ENCODE measurements at regions not wholly inside any gene's neighbourhood (a gene's known extent, or its start where the extent isn't known, plus 50 kb on each side); places are given as distances from the start of the nearest gene placed in this dataset.
"Not testable (repeated sequence)": the region's sequence is repeated elsewhere in the genome, so short reads cannot be mapped to it uniquely, and the experiment has no call there.

DNA sequence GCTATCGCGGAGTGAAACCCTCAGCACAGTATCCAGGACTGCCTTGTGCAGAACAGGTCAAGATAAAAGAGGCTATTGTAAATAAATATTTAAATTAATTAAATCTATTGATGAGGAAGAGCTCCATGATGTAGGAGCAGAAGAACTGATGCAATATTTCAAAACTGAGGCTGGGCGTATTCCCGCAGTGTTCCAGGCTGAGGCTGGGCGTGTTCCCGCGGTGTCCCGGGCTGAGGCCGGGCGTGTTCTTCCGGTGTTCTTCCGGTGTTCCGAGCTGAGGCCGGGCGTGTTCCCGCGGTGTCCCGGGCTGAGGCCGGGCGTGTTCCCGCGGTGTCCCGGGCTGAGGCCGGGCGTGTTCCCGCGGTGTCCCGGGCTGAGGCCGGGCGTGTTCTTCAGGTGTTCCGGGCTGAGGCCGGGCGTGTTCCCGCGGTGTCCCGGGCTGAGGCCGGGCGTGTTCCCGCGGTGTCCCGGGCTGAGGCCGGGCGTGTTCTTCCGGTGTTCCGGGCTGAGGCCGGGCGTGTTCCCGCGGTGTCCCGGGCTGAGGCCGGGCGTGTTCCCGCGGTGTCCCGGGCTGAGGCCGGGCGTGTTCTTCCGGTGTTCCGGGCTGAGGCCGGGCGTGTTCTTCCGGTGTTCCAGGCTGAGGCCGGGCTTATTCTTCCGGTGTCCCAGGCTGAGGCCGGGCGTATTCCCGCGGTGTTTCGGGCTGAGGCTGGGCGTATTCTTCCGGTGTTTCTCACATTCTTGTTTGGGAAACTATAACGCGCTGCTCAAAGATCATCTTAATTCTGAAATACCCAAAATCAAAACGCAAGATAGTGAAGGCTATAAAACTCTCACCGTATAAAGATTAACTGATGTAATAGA is 130.1 kb upstream of the FRG1 start:
- not testable (repeated sequence) for DNase-seq

DNA sequence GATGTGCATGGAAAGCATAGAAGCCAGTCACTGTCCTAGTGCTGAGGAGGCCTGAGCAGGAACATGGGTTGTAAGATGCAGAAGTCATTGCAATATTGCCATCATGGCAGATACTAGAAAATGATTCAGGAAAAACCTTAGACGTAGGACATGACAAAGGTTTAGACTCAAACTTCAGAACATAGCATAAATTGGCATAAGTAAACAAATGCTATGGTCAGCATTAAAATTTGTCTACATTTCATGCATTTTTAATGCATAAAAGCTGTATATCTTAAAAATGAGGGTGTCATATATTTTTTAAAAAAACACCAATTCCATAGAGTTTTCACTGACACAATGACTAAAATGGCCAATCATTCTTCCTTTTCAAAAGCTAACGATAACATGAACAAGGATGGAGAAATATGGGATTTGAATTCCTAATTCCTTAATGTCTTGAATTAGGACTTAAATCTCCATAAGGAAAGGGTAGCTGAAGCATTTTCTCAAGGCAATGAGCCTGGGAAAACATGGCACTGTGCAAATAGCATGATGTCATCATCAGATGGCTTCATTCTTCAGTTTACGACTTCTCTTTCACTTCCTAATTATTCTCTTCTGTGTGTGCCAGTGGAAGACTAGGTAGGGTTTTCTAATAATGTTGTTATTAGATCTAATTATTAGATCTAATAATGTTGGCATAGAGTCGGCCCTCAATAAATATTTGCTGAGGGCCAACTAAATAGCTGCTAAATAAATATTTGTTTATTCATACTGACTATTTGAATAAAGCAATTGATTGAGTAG is 125.1 kb upstream of the FRG1 start:
- no peak for DNase-seq

- DNase-seq: no peak
These were observed 118.3 kb upstream of the FRG1 start for GRCh38 chr4:189822326-189822725.

DNA sequence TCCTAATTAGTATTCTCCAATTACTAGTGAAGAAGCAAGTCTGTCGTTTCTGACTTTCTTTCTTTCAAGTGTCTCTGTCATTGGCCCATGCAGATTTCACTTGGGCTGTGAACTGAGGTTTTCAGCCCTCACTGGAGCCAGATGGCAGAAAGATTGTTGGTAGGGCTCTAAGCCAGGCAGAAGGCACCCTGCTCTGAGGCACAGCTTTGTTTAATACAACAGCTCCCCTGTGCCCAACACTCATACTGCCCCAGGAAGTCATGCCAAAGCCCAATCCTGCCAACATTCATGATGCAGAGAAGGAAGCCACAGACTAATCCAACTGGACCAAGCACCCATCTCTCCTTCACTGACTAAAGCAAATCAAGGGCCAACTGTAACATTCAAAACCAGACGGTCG is 117.1 kb upstream of the FRG1 start:
- no peak for DNase-seq

- no peak for DNase-seq
These were observed 115.2 kb upstream of the FRG1 start for GRCh38 chr4:189825466-189825865.

GRCh38 chr4:189826657-189827056 is 114.0 kb upstream of the FRG1 start:
- DNase-seq: no peak

- DNase-seq: no peak
These were observed 112.5 kb upstream of the FRG1 start for GRCh38 chr4:189828081-189828697.

DNA sequence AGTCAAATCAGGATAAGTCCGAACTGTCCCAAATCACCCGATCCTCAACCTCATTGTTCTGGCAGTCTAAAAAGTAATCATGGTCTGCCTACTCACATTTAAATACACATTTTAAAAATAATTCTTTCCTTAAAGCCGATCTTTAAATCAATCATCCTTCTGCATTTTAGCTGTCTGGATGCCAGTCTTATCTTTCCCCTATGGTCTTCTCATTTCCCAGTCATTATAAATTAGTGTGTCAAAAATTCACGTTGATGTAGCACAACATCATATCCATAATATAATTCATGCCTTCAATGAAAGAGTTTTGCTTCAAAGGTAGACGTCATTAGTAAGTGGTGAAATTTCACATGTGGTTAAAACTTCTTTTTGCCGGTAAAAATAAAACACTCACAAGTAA is 108.1 kb upstream of the FRG1 start:
- no peak for DNase-seq

GRCh38 chr4:189834616-189835015 is 106.1 kb upstream of the FRG1 start:
- DNase-seq: no peak

DNA sequence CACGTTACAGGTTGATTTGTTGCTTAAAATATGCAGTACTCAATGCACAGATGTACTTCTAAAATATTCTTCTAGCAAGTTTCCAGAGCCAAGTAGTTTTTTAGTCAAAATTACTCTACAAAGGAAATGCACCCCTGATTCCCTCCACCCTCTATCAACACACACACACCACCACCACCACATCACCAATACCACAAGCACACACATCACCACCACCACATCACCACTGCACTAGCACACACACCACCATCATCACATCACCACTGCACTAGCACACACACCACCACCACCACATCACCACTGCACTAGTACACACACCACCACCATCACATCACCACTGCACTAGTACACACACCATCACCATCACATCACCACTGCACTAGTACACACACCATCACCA is 105.2 kb upstream of the FRG1 start:
- no peak for DNase-seq

DNA sequence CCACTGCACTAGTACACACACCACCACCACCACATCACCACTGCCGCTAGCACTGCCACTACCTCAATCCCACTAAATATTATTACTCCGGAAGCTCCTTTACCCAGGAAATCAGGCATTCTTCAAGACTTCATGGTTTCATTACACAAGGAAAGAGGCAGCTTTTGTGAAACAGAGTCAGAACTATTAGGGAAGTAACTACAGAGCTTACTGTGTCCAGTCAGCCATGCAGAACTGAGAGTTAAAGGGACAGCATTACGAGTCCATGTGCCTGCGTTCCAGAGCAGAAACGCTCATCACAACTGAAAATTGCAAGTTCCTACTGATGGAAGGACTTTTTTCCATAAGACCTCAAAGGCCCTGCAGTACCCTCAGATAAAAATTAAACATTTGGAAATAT is 103.2 kb upstream of the FRG1 start:
- DNase-seq: no peak

DNA sequence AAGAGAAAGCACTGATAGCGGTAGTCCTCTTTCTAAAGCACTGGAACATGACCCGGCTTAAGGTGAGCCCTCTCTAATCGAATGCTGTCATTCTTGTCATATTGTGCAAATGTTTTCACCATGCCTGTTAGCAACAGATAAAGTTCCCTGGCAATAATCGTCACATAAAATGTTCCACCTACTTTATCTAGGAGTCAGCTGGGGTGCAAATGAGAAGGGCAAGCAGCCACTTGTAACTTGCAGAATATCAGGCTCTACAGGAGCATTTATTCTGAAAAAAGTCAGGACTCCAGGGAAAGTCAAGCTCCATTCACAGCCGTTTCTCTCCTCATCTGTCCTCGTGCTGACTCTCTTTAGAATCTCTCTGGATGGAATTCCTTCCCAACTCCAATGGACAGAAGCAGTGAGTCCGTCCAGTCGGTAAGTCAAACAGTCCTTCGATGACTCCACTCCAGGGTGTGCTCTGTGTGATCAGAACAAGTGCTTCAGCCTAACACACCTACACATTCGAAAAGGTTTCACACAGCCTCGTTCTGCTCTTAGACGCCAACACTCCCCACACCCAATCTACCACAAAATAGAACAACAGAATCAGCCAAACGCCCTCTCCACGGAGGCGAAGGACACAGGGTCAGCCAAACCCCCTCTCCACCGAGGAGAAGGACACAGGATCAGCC is 101.7 kb upstream of the FRG1 start:
- no peak for DNase-seq

- no peak for DNase-seq
These were observed 100.3 kb upstream of the FRG1 start for GRCh38 chr4:189840356-189840755.

- DNase-seq: no peak
These were observed 97.2 kb upstream of the FRG1 start for GRCh38 chr4:189843413-189844009.

DNA sequence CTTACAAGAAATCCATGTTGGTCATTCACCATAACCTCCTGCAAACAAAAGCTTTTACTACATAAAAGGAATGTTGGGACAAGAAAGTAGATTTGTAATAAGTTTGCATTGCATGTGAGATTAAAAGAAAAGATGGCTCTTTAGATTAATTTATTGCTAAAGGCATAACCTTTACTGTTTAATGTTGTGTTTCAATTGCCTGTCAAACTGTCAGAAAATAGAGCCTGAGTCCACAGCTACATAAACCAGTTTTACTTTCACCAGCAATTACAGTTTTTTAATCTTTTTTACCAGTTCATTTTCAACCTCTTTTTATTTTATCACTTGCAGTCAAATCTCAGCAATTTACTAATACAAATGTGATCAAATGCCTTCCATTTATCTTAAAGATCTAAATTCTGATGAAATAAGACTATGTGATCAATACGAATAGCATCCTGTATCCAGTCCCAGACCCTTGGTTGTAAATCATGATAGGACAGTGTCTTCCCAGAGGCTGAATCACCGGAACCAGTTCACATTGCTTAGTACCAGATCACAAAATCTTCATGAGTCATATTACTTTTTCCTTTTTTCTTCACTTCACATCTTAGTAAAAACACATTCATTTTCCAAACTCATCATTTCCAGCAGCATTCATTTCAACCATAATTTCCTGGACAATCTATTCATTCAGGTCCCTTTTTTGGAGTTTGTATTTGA is 95.4 kb upstream of the FRG1 start:
- DNase-seq: no peak

- not testable (repeated sequence) for DNase-seq
These were observed 94.6 kb upstream of the FRG1 start for GRCh38 chr4:189846094-189846493.

DNA sequence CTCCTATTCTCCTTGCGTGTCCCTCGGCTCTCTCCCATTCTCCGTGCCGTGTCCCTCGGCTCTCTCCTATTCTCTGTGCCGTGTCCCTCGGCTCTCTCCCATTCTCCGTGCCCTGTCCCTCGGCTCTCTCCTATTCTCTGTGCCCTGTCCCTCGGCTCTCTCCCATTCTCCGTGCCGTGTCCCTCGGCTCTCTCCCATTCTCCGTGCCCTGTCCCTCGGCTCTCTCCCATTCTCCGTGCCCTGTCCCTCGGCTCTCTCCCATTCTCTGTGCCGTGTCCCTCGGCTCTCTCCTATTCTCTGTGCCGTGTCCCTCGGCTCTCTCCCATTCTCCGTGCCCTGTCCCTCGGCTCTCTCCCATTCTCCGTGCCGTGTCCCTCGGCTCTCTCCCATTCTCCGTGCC is 94.1 kb upstream of the FRG1 start:
- DNase-seq: not testable (repeated sequence)

- not testable (repeated sequence) for DNase-seq
These were observed 92.0 kb upstream of the FRG1 start for GRCh38 chr4:189848672-189849071.

- DNase-seq: no peak
These were observed 90.3 kb upstream of the FRG1 start for GRCh38 chr4:189850239-189850856.

DNA sequence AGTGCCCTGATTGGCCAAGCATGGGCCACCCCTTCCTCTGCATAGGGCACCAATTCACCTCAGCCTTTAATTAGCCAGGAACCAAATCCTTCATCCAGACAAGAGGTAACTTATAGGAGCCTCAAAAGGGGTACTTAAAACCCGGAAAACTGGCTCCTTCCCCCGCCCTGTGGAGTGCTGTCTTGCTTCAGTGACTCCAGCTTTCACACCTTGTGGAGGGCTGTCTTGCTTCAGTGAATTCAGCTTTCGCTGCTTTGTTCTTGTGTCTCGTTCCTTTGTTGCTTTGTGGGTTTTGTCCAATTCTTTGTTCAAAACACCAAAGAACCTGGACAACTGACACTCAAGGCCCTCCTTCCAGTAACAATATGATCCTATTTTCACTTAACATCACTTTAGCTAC is 82.2 kb upstream of the FRG1 start:
- no peak for DNase-seq

GRCh38 chr4:189861101-189861500 is 79.6 kb upstream of the FRG1 start:
- DNase-seq: no peak

DNA sequence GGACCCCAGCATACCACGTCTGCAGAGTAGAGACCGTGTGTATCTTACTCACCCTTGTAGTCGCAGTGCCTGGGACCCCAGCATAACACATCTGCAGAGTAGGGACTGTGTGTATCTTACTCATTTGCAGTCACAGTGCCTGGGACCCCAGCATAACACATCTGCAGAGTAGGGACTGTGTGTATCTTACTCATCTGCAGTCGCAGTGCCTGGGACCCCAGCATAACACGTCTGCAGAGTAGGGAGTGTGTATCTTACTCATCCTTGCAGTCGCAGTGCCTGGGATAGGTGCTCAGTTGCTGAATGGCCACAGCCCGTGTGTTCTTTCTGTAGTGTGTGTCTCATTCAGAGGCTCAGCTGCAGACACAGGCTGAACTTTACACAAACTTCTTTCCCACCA is 71.4 kb upstream of the FRG1 start:
- DNase-seq: no peak
